AG04450 (cell line): ENCODE measurements at regions not wholly inside any gene's neighbourhood (a gene's known extent, or its start where the extent isn't known, plus 50 kb on each side); places are given as distances from the start of the nearest gene placed in this dataset.

Experiments
- CTCF ChIA-PET: fragments of 300-600, 350-600 bp; formaldehyde crosslinking; extraction: SDS; loops from one replicate; lab custom pipeline; 2022; ENCODE audit warnings: antibody characterized with exemption, inconsistent platforms; lab: Charles Lee
- POLR2A ChIA-PET: fragments of 350-600 bp; formaldehyde crosslinking; extraction: SDS; loops from one replicate; lab custom pipeline; 2021; ENCODE audit warnings: antibody characterized with exemption, inconsistent platforms; lab: Yijun Ruan, JAX
- DNase-seq: peaks from one replicate; pipeline ENCODE4 v3.0.0-alpha.2; 2011; ENCODE audit warnings: low read depth, low spot score
- H3K27ac ChIP-seq: one replicate; pipeline ENCODE4 v1.5.1; 2012; ENCODE audit warnings: low read depth, low read length, control low read depth
- H3K27me3 ChIP-seq: one replicate; pipeline ENCODE4 v1.6.0; 2012; ENCODE audit warnings: low read length; ENCODE audit not compliant: control insufficient read depth, insufficient read depth
- H3K4me3 ChIP-seq: 2 replicates; pipeline ENCODE4 v1.5.1; 2011; ENCODE audit warnings: mild to moderate bottlenecking, low read depth, low read length, control low read depth
- H3K9me3 ChIP-seq: 2 replicates; pipeline ENCODE4 v1.5.1; 2012; ENCODE audit warnings: low read length; ENCODE audit not compliant: control insufficient read depth, insufficient read depth
- CTCF ChIP-seq: IDR thresholded peaks from 2 replicates; pipeline ENCODE4 v1.5.1; 2011; ENCODE audit warnings: low read depth, low read length, control low read depth, inconsistent platforms

- DNase-seq = no peak
- POLR2A ChIA-PET = no interaction called here
- Histone ChIP-seq H3K27ac (no peak overlapping the region), H3K9me3 (no peaks in the 10 kb centered on the region), H3K4me3 (no peak overlapping the region), H3K27me3 (no peaks in the 10 kb centered on the region)
- CTCF ChIA-PET = no interaction called here
- no peak for TF ChIP-seq CTCF
Observed at GRCh38 chr12:88266806-88267360, 124.8 kb downstream of the TMTC3 start.

GRCh38 chr12:88267630-88268029 is 125.5 kb downstream of the TMTC3 start:
- H3K4me3 ChIP-seq = no peak overlapping the region
- H3K9me3 ChIP-seq = no peaks in the 10 kb centered on the region
- H3K27me3 ChIP-seq = no peaks in the 10 kb centered on the region
- no peak for DNase-seq
- H3K27ac ChIP-seq = no peak overlapping the region
- TF ChIP-seq CTCF = no peak
- ChIA-PET POLR2A (no interaction called here), CTCF (no interaction called here)

GRCh38 chr12:88272456-88272855 is 130.3 kb downstream of the TMTC3 start:
- CTCF ChIA-PET = no interaction called here
- H3K27ac ChIP-seq = no peak overlapping the region

GRCh38 chr12:88273450-88273849 is 131.3 kb downstream of the TMTC3 start:
- no peak for DNase-seq
- Histone ChIP-seq H3K27me3 (no peaks in the 10 kb centered on the region), H3K4me3 (no peak overlapping the region), H3K27ac (no peak overlapping the region), H3K9me3 (no peaks in the 10 kb centered on the region; the same call in 1 of the 2 replicates)
- ChIA-PET POLR2A (interaction anchor here (0.7 kb wide), 1 partner anchor 12 kb away, joined by 6 read pairs; no protein-coding TSS in a partner anchor), CTCF (no interaction called here)
- TF ChIP-seq CTCF = no peak

More at GRCh38 chr12:88272456-88272855, 130.3 kb downstream of the TMTC3 start:
- POLR2A ChIA-PET = no interaction called here
- no peak for TF ChIP-seq CTCF
- DNase-seq = no peak
- H3K4me3 ChIP-seq = no peak overlapping the region
- H3K27me3 ChIP-seq = no peaks in the 10 kb centered on the region
- no peaks in the 10 kb centered on the region; the same call in 1 of the 2 replicates for H3K9me3 ChIP-seq

GRCh38 chr12:88273875-88274274 is 131.8 kb downstream of the TMTC3 start:
- POLR2A ChIA-PET = no interaction called here
- CTCF ChIA-PET = no interaction called here
- Histone ChIP-seq H3K27ac (no peak overlapping the region), H3K4me3 (no peak overlapping the region), H3K27me3 (no peaks in the 10 kb centered on the region), H3K9me3 (no peaks in the 10 kb centered on the region; the same call in 1 of the 2 replicates)
- TF ChIP-seq CTCF = no peak
- DNase-seq = no peak
